GM19351 (cell line): ENCODE measurements at regions not wholly inside any gene's neighbourhood (a gene's known extent, or its start where the extent isn't known, plus 50 kb on each side); places are given as distances from the start of the nearest gene placed in this dataset.
"Not testable (repeated sequence)": the region's sequence is repeated elsewhere in the genome, so short reads cannot be mapped to it uniquely, and the experiment has no call there.

Experiments used
- ATAC-seq: cut with Tn5 transposase; IDR thresholded peaks from one replicate; pipeline ENCODE4 v1.9.1; 2021; ENCODE audit warnings: mild to moderate bottlenecking, moderate library complexity; ENCODE audit not compliant: unreplicated experiment

DNA sequence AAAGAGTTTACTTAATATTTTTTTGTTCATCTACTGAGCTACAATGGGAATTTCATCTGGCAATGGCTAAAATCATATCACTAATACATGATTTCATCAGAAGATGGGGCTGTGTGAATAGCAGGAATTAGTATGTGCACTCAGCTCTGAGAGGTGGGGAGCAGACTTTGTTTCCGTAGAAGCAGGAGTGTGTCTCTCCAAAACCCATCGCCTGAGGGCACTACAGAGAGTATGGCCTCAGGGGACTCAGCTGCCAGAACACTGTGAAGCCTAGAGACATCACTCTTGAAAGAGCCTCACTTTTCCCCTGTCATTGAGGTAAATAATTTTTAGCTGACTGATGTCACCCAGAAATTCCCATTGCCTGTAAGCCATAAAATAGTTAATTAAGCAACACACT, 261.4 kb upstream of the ISX start:
- ATAC-seq, result no peak

GRCh38 chr22:34805771-34806170, 260.2 kb upstream of the ISX start:
- no peak for ATAC-seq

DNA sequence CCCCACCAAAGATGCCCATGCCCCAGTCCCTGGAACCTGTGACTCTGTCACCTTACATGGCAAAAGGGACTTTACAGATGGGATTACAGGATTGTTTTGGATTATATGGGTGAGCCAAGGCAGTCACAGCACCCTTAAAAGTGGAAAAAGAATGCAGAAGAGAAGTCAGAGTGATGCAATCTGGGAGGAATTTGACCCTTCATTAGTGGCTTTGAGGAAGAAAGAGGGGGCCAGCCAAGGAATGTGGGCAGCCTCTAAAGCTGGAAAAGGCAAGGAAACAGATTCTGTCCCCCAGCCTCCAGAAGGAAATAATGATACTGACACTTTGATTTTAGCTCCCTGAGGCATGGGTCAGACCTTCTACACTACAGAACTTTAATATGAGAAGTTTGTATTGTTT, 257.3 kb upstream of the ISX start:
- no peak for ATAC-seq

DNA sequence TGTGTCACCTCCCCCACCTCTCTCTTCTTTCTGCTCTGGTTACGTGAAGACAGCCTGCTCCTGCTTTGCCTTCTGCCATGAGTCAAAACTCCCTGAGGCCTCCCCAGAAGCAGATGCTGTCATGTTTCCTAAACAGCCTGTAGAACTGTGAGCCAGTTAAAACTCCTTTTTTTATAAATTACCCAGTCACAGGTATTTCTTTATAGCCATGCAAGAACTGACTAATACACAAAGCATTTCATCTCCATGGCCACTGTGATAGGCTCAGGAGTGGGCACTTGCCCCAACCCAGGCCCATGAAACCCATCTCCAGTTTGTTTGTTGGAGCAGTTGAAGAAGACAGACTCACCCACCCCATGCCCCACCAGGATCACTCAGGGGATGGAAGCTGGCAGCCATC, 253.3 kb upstream of the ISX start:
- ATAC-seq, result no peak

DNA sequence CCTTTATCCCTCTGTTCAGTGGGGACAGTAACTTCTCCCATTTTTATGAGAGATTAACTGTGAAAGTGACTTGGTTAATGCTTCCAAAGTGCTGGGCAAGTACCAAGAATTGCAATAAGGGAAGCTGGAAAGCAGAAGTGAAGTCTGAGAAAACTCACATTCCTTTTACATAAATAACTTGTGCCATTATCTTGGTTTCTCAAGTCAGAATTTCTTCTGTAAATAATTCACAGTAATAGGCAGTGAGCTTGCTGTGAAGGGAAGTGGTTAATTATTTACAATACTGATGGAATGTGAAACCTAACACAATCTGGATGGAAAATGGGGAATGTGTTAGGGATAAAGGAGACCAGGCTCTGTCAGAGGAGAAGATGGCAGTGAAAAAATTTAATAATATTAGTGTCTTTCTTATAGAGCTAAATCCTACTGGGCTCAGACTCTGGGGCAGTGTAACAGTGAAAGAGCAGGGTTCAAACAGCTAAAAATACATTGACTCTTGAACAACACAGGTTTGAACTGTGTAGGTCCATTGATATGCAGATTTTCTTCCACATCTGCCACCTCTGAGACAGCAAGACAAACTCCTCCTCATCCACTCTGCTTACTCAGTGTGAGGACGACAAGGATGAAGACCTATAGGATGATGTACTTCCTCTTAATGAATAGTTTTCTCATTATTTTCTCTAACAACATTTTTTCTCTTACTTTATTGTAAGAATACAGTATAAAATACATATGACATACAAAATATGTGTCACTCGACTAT, 251.5 kb upstream of the ISX start:
- ATAC-seq, result no peak

DNA sequence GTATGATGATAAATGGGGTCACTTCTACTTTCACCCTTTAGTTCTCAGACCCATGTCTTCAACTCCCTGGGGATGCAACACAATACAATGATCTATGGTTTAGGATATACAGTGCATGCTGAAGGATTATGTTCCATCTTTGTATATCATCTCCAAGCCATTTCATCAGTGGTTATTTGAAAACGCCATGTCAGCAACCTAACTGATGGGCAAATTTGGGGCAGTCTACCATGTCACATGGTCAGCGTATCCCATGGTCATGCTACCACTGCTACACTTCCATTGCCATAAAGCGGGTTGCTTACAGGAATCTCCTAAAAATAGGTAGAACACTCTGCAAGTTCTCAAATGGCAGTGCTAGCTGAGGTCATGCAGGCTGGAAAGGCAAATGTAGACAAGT, 236.5 kb upstream of the ISX start:
- ATAC-seq, result no peak

GRCh38 chr22:34834059-34834458, 231.9 kb upstream of the ISX start:
- no peak for ATAC-seq

DNA sequence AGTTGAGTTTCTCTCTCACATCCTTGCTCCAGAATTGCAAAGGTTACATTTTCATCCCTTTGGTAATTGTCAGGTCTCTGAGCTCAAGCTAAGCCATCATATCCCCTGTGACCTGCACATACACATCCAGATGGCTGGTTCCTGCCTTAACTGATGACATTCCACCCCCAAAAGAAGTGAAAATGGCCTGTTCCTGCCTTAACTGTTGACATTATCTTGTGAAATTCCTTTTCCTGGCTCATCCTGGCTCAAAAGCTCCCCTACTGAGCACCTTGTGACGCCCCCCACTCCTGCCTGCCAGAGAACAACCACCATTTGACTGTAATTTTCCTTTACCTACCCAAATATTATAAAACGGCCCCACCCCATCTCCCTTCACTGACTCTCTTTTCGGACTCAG, 231.4 kb upstream of the ISX start:
- not testable (repeated sequence) for ATAC-seq

DNA sequence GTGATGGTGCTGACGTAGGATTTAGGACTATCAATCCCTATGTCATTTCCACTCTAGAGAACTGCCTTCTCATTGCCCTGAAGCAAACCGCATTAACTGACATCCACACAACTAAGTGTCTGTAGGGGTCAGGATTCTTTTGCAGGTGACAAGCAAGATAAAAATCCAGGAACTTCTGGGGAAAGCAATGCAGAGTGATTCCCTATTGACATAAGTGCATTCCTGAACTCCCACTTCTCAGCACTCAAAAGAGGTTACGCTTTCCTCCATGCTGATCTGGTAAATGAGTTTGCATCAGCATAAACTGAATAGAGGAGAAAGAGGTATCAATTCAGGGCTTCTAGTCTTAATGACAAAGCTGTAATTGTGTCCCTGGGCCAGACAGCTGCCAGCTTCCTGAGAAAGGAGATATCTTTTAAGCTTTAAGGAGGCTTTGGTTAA, 224.6 kb upstream of the ISX start:
- ATAC-seq, result no peak

DNA sequence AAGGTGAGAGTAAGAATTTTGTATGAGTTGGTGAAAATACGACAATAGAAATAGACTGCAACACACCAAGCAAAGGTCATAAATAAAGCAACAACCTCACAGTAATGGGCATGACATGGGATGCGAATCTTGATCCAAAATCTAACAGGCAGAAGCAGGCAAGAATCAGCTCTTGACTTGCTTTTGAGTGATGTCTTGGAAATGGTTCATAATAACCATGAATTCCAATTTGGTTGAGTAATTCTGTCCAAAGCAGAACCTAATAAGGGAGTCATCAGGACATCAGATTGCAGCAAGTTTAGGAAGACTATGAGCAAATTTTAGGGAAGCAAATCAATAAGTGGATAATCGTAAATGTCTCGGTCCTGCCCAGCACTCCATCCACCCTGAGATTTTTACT, 224.0 kb upstream of the ISX start:
- no peak for ATAC-seq

DNA sequence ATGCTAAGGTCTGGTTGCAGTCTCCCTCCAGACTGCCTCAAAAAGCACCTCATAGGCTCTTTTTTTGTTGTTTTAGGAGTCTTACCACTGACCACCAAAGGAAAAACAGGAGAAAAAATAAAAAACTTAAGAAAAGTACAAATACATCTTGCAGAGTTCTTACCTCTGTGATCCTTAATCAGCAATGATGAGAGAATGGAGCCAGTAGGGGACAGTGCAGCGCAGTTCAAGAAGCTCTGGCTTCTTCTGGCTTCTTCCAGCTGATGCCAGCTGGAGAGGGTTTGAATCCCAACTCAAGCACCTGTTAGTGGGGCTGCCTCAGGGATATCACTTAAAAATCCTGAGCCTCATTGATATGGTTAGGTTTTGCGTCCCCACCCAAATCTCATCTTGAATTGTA, 223.3 kb upstream of the ISX start:
- ATAC-seq, result no peak

- not testable (repeated sequence) for ATAC-seq
Observed at GRCh38 chr22:34843743-34844142, 222.2 kb upstream of the ISX start.

DNA sequence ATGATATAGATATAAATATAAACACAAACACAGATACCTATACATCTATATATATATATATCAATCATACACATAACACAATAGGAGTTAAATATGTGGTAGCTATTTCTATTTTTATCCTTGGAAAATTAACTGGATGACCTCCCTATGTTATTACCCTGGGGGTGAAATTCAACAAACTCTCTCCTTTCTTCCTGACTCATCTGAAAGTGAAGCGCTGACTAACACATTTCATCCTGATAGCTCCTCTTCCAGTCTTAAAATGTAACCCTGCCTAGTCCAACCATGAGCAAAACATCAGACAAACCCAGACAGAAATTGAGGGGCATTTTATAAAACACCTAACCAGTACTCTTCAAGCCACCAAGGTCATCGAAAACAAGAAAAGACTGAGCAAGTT, 220.6 kb upstream of the ISX start:
- no peak for ATAC-seq

DNA sequence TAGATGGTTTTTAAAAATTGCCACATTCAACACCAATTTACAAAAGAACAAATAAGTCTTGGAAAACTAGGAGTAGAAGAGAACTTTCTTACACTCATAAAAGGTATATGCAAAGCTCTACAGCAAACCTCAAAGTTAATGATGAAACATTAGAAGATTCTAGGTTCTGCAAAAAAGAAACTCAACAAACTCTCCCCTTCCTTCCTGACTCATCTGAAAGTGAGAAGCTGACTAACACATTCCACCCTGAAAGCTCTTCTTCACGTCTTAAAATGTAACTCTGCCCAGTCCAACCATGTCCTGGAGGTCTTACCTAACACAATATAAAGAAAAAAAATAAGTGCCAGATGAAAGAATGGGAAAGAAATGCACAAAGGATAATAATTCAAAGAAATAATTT, 218.9 kb upstream of the ISX start:
- peak; percentile 51 for ATAC-seq

DNA sequence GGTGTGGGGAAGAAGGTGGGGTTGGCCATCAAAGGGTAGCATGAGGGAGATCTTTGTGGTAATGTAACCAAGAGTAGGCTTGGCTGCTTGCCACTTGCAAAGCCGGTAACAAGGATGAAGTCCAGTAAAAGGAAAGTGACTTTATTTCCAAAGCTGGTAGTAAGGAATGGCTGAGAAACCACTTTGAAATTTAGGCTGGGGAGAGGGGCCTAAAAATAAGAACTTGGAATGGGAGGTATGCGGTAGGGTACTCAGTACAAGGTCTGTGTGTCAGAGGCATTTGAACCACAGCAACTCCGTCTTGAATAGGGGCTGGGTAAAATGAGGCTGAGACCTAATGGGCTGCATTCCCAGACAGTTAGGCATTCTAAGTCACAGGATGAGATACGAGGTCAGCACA, 216.0 kb upstream of the ISX start:
- ATAC-seq, result no peak

DNA sequence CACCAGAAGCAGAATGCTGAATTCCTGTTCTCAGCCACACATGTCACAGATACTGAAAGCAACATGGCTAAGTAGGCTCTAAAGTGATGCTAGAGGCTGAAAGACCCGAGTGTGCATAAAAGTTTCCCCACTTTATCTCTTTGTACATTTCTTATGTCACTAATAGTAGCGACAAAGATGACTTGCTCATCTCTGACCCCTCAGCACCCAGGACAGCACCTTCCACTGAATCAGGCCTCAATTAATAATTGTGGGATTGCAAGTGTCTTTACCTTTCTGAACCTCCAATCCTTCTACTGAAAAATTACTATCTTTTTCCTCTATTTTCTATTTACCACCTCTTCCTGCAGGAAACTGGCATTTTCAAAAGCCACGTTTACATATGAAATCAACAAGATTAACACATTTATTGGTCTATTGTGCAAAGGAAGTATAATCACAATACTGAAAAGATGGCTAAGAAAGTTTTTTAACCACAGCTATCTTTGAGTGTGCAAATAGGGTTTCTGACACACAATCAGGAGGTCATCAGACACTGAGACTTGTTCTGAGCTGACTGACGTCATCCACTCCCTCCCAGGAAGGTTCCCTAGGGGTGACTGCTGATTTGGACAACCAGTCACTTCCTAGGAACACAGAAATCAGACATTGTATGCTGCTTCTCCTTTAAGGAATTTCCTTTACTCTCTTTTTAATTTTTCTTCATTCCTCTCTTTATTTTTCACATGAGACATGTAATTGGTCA, 213.9 kb upstream of the ISX start:
- ATAC-seq, result no peak

GRCh38 chr22:34855471-34855870, 210.5 kb upstream of the ISX start:
- ATAC-seq, result no peak

DNA sequence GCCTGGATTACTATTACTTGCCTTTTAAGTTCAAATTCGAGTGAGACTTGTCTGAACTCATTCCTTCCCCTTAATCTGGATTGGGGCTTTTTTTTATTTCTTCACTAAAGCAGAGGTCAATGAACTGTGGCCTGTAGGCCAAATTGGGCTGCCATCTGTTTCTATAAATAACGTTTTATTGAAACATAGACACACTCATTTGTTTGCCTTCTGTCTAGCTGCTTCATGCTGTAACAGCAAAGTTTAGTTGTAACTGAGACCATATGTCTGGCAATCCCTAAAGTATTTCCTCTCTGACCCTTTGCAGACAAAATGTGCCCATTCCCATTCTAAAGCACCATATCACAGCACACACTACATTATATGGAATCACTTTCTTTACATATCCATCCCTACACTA, 207.9 kb upstream of the ISX start:
- ATAC-seq, result no peak

- ATAC-seq, result no peak
Observed at GRCh38 chr22:34861787-34862186, 204.2 kb upstream of the ISX start.

GRCh38 chr22:34866081-34866480, 199.9 kb upstream of the ISX start:
- ATAC-seq, result no peak

- no peak for ATAC-seq
Observed at GRCh38 chr22:34866495-34867131, 199.3 kb upstream of the ISX start.

GRCh38 chr22:34877506-34877905, 188.5 kb upstream of the ISX start:
- no peak for ATAC-seq
